ENCODE measurements at regions not wholly inside any gene's neighbourhood (a gene's known extent, or its start where the extent isn't known, plus 50 kb on each side); places are given as distances from the start of the nearest gene placed in this dataset.

- intact Hi-C loops (cut with micrococcal nuclease) = no loop called here
- Mint-ChIP-seq H3K4me1 (peaks cover 4% of the 10 kb centered on the region), H3K27ac (no peak overlapping the region), H3K4me3 (no peak overlapping the region), H3K36me3 (ENCODE audit: low read depth) (no peaks in the 10 kb centered on the region), H3K27me3 (peaks cover 6% of the 10 kb centered on the region), H3K9me3 (no peaks in the 10 kb centered on the region)
- DNase-seq = no peak
These were observed 78.5 kb upstream of the EIF5 start for GRCh38 chr14:103255555-103255954.

- intact Hi-C loops (cut with micrococcal nuclease) = no loop called here
- Mint-ChIP-seq H3K4me1 (peaks cover 5% of the 10 kb centered on the region), H3K4me3 (no peak overlapping the region), H3K27me3 (peaks cover 6% of the 10 kb centered on the region), H3K9me3 (no peaks in the 10 kb centered on the region), H3K27ac (no peak overlapping the region), H3K36me3 (ENCODE audit: low read depth) (no peaks in the 10 kb centered on the region)
- no peak for DNase-seq
These were observed 77.6 kb upstream of the EIF5 start for GRCh38 chr14:103256406-103256805.

GRCh38 chr14:103257211-103257962 lies 76.7 kb upstream of the EIF5 start:
- H3K27me3 Mint-ChIP-seq = peaks cover 10% of the 10 kb centered on the region
- no peak overlapping the region for H3K4me3 Mint-ChIP-seq
- no peak for DNase-seq
- intact Hi-C loops (cut with micrococcal nuclease) = no loop called here
- H3K4me1 Mint-ChIP-seq = peaks cover 5% of the 10 kb centered on the region
- H3K27ac Mint-ChIP-seq = no peak overlapping the region
- no peaks in the 10 kb centered on the region for H3K36me3 Mint-ChIP-seq (ENCODE audit: low read depth)
- no peaks in the 10 kb centered on the region for H3K9me3 Mint-ChIP-seq

GRCh38 chr14:103258211-103258610 lies 75.8 kb upstream of the EIF5 start:
- no peaks in the 10 kb centered on the region for H3K9me3 Mint-ChIP-seq
- H3K27ac Mint-ChIP-seq = no peak overlapping the region
- no peaks in the 10 kb centered on the region for H3K36me3 Mint-ChIP-seq (ENCODE audit: low read depth)
- no peak overlapping the region for H3K4me3 Mint-ChIP-seq
- no peak for DNase-seq
- H3K4me1 Mint-ChIP-seq = peaks cover 5% of the 10 kb centered on the region
- peaks cover 17% of the 10 kb centered on the region for H3K27me3 Mint-ChIP-seq
- intact Hi-C loops (cut with micrococcal nuclease) = no loop called here

GRCh38 chr14:103259184-103259583 lies 74.9 kb upstream of the EIF5 start:
- Mint-ChIP-seq H3K27ac (no peak overlapping the region), H3K36me3 (ENCODE audit: low read depth) (no peaks in the 10 kb centered on the region), H3K9me3 (no peaks in the 10 kb centered on the region), H3K27me3 (peaks cover 25% of the 10 kb centered on the region), H3K4me1 (peaks cover 5% of the 10 kb centered on the region), H3K4me3 (no peak overlapping the region)
- intact Hi-C loops (cut with micrococcal nuclease) = no loop called here
- DNase-seq = no peak

- H3K9me3 Mint-ChIP-seq = no peaks in the 10 kb centered on the region
- H3K36me3 Mint-ChIP-seq (ENCODE audit: low read depth) = no peaks in the 10 kb centered on the region
- intact Hi-C loops (cut with micrococcal nuclease) = no loop called here
These were observed 74.0 kb upstream of the EIF5 start for GRCh38 chr14:103259801-103260628.

GRCh38 chr14:103260629-103261124 lies 73.4 kb upstream of the EIF5 start:
- peaks cover 31% of the 10 kb centered on the region for H3K27me3 Mint-ChIP-seq

More at GRCh38 chr14:103259801-103260628, 74.0 kb upstream of the EIF5 start:
- no peak for DNase-seq
- H3K4me3 Mint-ChIP-seq = peak overlapping the region; percentile 28
- H3K4me1 Mint-ChIP-seq = peaks cover 5% of the 10 kb centered on the region
- no peak overlapping the region for H3K27ac Mint-ChIP-seq
- H3K27me3 Mint-ChIP-seq = peaks cover 28% of the 10 kb centered on the region

GRCh38 chr14:103267226-103267910 lies 66.7 kb upstream of the EIF5 start:
- no peaks in the 10 kb centered on the region for H3K36me3 Mint-ChIP-seq (ENCODE audit: low read depth)
- no peaks in the 10 kb centered on the region for H3K4me1 Mint-ChIP-seq
- peaks cover 42% of the 10 kb centered on the region for H3K27me3 Mint-ChIP-seq
- no peak for DNase-seq
- no peak overlapping the region for H3K4me3 Mint-ChIP-seq
- H3K27ac Mint-ChIP-seq = no peak overlapping the region
- intact Hi-C loops (cut with micrococcal nuclease) = no loop called here
- H3K9me3 Mint-ChIP-seq = no peaks in the 10 kb centered on the region

More at GRCh38 chr14:103260629-103261124, 73.4 kb upstream of the EIF5 start:
- peak overlapping the region; percentile 28 for H3K4me3 Mint-ChIP-seq
- intact Hi-C loops (cut with micrococcal nuclease) = no loop called here
- no peak overlapping the region for H3K27ac Mint-ChIP-seq
- H3K4me1 Mint-ChIP-seq = peaks cover 5% of the 10 kb centered on the region
- no peaks in the 10 kb centered on the region for H3K36me3 Mint-ChIP-seq (ENCODE audit: low read depth)
- no peaks in the 10 kb centered on the region for H3K9me3 Mint-ChIP-seq
- DNase-seq = no peak

- H3K4me1 Mint-ChIP-seq = no peaks in the 10 kb centered on the region
- no peak for DNase-seq
- H3K36me3 Mint-ChIP-seq (ENCODE audit: low read depth) = no peaks in the 10 kb centered on the region
- intact Hi-C loops (cut with micrococcal nuclease) = no loop called here
- H3K27me3 Mint-ChIP-seq = peaks cover 39% of the 10 kb centered on the region
- H3K4me3 Mint-ChIP-seq = no peak overlapping the region
- no peak overlapping the region for H3K27ac Mint-ChIP-seq
- H3K9me3 Mint-ChIP-seq = peaks cover 5% of the 10 kb centered on the region
These were observed 62.8 kb upstream of the EIF5 start for GRCh38 chr14:103271189-103271588.

- H3K27me3 Mint-ChIP-seq = peaks cover 49% of the 10 kb centered on the region
- intact Hi-C loops (cut with micrococcal nuclease) = no loop called here
These were observed 60.8 kb upstream of the EIF5 start for GRCh38 chr14:103273145-103273744.

GRCh38 chr14:103273745-103274615 lies 60.1 kb upstream of the EIF5 start:
- Mint-ChIP-seq H3K4me1 (no peaks in the 10 kb centered on the region), H3K27ac (no peak overlapping the region), H3K4me3 (no peak overlapping the region), H3K9me3 (peaks cover 5% of the 10 kb centered on the region), H3K27me3 (peaks cover 51% of the 10 kb centered on the region), H3K36me3 (ENCODE audit: low read depth) (no peaks in the 10 kb centered on the region)
- intact Hi-C loops (cut with micrococcal nuclease) = no loop called here
- no peak for DNase-seq

More at GRCh38 chr14:103273145-103273744, 60.8 kb upstream of the EIF5 start:
- H3K36me3 Mint-ChIP-seq (ENCODE audit: low read depth) = no peaks in the 10 kb centered on the region
- H3K4me3 Mint-ChIP-seq = no peak overlapping the region
- no peak for DNase-seq
- no peaks in the 10 kb centered on the region for H3K4me1 Mint-ChIP-seq
- no peak overlapping the region for H3K27ac Mint-ChIP-seq
- peaks cover 5% of the 10 kb centered on the region for H3K9me3 Mint-ChIP-seq

GRCh38 chr14:103275000-103275399 lies 59.0 kb upstream of the EIF5 start:
- no peak overlapping the region for H3K27ac Mint-ChIP-seq

GRCh38 chr14:103277931-103278330 lies 56.1 kb upstream of the EIF5 start:
- Mint-ChIP-seq H3K4me1 (no peaks in the 10 kb centered on the region), H3K4me3 (no peak overlapping the region), H3K27me3 (peaks cover 61% of the 10 kb centered on the region), H3K9me3 (peaks cover 5% of the 10 kb centered on the region), H3K27ac (no peak overlapping the region), H3K36me3 (ENCODE audit: low read depth) (no peaks in the 10 kb centered on the region)
- no peak for DNase-seq
- intact Hi-C loops (cut with micrococcal nuclease) = no loop called here

More at GRCh38 chr14:103275000-103275399, 59.0 kb upstream of the EIF5 start:
- Mint-ChIP-seq H3K9me3 (peaks cover 5% of the 10 kb centered on the region), H3K4me3 (no peak overlapping the region), H3K4me1 (no peaks in the 10 kb centered on the region), H3K27me3 (peaks cover 54% of the 10 kb centered on the region), H3K36me3 (ENCODE audit: low read depth) (no peaks in the 10 kb centered on the region)
- DNase-seq = no peak
- intact Hi-C loops (cut with micrococcal nuclease) = no loop called here

All from activated CD4-positive, alpha-beta T cell treated with anti-CD3 and anti-CD28 coated beads, Interleukin-2, amount 10 ng/mL, durations not matched to agents 24 days and 14 days (primary cell).